KOPT-K1 (cell line): ENCODE measurements at regions not wholly inside any gene's neighbourhood (a gene's known extent, or its start where the extent isn't known, plus 50 kb on each side); places are given as distances from the start of the nearest gene placed in this dataset.

Experiments
- H3K27ac ChIP-seq: fragments of 200-600 bp; sonication (generic); 2 replicates; pipeline ENCODE4 v1.5.1; 2016; ENCODE audit warnings: antibody characterized with exemption, mild to moderate bottlenecking, low read depth, low read length; ENCODE audit not compliant: poor library complexity, severe bottlenecking
- H3K36me3 ChIP-seq: fragments of 200-600 bp; sonication (generic); 2 replicates; pipeline ENCODE4 v1.5.1; 2017; ENCODE audit warnings: antibody characterized with exemption, mild to moderate bottlenecking, low read length, moderate library complexity; ENCODE audit not compliant: insufficient read depth
- H3K9me3 ChIP-seq: fragments of 200-600 bp; sonication (generic); 2 replicates; pipeline ENCODE4 v1.5.1; 2017; ENCODE audit warnings: antibody characterized with exemption, low read length, mild to moderate bottlenecking; ENCODE audit not compliant: insufficient read depth, poor library complexity, severe bottlenecking

DNA sequence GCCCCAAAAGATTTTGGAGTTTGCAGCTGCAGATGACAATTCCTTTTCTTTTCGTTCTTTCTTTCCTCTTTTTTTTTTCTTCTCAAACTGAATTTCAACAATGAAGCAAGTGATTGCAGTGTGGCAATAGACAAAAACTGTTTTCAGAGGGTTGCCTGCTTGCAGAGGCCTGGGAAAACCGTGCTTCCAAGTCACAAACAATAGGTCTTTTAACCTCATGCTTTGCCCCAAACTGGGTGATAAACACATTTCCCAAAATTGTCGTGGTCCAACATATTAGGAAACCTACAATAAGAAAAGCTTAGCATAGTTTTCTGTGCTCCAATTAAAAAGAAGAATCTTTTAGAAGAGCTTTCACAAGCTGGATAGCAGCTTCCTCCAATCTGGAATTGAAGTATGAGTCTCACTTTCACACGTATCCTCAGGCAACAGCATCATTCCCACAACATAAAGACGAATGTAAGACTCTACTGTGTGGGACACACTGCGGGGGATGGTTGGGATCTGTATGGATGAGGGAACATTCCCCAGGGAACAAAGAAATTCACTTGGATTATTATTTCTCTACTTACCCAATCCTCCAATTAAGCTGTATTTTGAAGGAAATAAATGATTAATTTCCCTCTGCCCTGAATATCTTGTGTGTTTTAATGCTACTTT is 656.1 kb downstream of the RNF144A start:
- Histone ChIP-seq H3K36me3 (no peaks in the 10 kb centered on the region), H3K27ac (no peak overlapping the region), H3K9me3 (no peaks in the 10 kb centered on the region)

DNA sequence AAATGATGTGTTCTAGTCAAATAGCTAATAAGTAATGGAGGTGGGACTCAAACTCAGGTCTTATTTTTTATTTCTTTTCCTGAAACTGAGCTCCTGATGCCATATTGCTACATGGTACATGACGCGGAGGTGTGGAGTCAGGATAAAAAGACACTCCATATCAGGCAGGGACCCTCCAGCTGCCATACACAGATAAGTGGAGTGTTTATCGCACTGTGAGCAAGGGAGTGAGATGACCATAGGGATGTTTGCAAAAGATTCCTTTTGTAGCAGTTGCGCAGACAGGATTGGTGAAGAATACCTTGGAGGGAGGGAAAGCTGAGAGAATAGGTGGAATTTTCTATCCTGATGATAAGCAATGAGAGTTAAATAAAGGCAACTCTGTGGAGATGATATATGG is 657.2 kb downstream of the RNF144A start:
- no peak overlapping the region for H3K27ac ChIP-seq
- no peaks in the 10 kb centered on the region for H3K9me3 ChIP-seq
- H3K36me3 ChIP-seq, result no peaks in the 10 kb centered on the region

DNA sequence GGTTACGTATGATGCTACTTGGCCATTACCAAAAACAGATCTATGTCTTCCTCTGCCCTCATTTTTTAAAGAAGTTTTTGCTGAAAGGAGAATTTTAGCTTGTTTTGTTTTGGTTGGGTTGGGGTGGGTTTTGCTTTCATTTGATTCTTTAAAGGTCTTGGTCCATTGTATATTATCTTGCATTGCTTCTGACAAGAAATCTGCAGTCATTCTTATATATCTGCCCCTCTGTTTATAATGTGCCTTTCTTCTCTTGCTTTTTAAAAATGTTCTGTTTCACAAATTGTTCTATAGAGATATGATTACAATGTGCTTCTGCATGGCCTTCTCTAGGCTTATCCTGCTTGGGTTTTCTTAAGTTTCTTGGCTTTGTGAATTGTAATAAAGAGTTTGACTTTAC is 660.6 kb downstream of the RNF144A start:
- H3K9me3 ChIP-seq, result no peaks in the 10 kb centered on the region
- no peak overlapping the region for H3K27ac ChIP-seq
- H3K36me3 ChIP-seq, result no peaks in the 10 kb centered on the region

DNA sequence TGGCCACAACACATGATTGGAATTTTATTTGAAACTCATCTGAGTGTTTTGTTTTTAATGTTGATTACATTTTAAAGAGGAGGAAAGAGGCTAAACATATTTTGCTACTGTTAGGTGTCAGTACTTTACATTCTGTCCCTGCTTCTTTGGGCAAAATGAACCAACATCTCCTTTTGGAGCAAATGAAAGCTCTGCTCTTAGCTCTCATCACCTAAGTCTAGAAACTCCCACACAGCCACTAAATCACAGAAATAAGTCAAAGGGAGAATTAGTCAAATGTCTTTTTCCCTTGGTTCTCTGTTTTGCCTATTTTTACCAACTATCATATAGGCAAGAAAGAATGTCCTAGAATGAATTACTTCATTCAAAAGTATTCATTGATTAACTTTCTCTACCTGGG is 666.8 kb downstream of the RNF144A start:
- H3K27ac ChIP-seq, result no peak overlapping the region
- no peaks in the 10 kb centered on the region for H3K9me3 ChIP-seq
- no peaks in the 10 kb centered on the region for H3K36me3 ChIP-seq

DNA sequence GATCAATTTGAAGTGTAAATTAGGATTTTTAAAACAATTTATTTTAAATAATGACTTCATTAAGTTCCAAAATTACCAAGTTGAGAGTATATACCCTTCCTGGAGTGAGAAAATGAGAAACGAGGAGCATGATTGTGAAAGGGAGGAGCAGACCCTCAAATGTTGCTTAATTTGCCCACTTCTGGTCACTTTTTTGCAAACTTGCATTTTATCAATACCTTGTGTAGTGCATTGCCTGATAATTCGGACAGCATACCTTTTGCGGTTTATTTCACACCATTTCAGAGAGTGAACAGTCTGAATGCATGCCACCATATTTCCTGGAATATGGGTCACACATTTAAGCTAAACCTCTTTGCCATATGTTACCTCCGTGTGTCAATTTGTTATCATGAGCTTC is 669.7 kb downstream of the RNF144A start:
- H3K27ac ChIP-seq, result no peak overlapping the region
- H3K9me3 ChIP-seq, result no peaks in the 10 kb centered on the region
- H3K36me3 ChIP-seq, result no peaks in the 10 kb centered on the region

DNA sequence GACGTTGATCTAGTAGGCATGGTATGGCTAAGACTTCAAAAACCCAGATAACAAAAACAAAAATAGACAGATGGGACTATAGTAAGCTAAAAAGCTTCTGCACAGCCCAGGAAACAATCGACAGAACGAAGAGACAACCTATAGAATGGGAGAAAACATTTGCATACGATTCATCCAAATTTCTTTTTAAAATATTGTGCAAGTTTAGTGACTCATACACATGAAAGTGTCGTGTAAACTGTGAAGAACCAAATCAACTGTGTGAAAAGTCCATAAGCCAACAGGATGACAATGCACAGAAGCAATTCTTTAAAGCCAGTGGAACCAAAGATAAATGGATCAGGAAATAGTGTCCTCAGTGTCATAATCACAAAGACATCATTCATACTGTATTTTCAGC is 671.1 kb downstream of the RNF144A start:
- Histone ChIP-seq H3K9me3 (no peaks in the 10 kb centered on the region), H3K27ac (no peak overlapping the region), H3K36me3 (no peaks in the 10 kb centered on the region)

DNA sequence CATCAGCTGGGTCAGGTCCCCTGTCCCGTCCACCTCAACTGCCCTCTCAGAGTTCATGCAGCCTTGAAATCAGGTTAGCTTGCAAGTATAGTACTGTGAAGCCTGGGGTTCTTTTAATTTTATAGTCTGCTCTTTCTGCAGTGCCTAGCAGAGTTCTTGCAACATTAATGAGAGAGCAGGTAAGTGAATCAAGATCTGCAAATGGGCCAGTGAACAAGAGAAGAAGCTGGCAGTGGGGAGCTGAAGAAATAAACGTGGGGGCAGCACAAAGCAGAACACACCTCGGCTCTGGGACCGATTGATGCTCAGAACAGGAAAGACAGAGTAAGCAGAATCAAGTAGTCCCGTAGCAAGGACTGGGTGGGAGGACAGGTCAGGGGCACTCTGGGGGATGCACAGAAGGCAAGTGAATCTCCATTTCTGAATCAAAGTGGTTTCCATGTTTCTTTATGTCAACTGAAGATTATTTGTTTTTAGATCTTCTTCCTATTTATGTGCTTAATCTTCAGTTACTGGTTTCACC is 675.5 kb downstream of the RNF144A start:
- Histone ChIP-seq H3K9me3 (no peaks in the 10 kb centered on the region), H3K27ac (no peak overlapping the region), H3K36me3 (no peaks in the 10 kb centered on the region)

DNA sequence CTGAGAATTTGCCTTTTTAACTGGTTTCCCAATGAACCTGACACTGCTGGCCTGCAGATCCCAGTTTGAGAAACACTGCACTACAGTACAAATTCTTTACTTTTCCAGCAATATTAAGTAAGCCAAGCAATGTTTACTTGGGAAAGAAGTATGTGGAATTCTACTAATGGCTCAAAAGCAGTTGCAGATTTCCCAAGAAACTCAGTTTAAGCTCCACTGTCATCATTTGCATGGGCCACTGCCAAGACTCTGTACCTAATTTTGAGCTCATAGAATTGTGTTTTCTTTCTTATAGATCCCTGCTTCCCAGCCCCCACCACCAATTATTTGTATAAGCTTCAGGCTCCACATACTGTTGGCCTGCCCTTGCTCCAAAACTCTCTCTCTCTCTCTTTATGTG is 676.1 kb downstream of the RNF144A start:
- H3K9me3 ChIP-seq, result no peaks in the 10 kb centered on the region
- no peak overlapping the region for H3K27ac ChIP-seq
- no peaks in the 10 kb centered on the region for H3K36me3 ChIP-seq

DNA sequence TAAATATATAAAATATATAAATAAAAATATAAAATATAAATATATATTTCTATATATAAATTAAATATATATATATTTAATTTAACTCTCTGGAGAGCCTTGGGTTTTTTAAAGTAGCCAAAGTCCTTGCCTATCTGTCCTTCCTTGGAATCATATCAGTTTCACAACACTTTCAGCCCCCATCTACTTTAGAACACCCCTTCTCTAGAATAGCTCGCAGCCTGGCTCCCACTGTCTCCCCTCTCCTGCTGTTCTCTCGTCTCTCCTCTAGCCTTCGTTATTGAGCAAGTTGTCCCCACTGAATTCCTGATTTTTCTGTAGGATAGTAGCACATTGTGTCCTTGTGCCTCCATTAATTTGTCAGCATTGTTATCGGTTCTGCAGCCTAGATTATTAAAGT is 677.0 kb downstream of the RNF144A start:
- H3K36me3 ChIP-seq, result no peaks in the 10 kb centered on the region
- no peak overlapping the region for H3K27ac ChIP-seq
- H3K9me3 ChIP-seq, result no peaks in the 10 kb centered on the region

DNA sequence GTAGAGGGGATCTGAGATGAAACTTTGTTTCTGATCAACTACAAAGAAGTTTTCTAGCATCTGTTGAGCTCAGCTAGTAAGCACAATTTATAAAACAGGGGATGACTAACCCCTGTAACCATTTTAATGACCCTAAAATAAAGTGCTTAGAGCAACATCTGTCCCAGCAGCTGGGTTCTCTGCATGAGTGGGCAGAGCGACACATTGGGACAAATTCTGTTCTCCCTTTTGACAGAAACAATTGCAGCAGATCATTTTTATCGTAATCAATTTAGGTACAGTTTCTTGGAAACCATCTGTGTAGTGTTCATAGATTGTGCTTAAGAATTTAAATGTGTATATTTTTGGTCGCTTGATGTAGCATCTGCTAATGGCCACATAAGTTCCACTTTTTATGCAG is 678.0 kb downstream of the RNF144A start:
- Histone ChIP-seq H3K36me3 (no peaks in the 10 kb centered on the region), H3K27ac (no peak overlapping the region), H3K9me3 (no peaks in the 10 kb centered on the region)

DNA sequence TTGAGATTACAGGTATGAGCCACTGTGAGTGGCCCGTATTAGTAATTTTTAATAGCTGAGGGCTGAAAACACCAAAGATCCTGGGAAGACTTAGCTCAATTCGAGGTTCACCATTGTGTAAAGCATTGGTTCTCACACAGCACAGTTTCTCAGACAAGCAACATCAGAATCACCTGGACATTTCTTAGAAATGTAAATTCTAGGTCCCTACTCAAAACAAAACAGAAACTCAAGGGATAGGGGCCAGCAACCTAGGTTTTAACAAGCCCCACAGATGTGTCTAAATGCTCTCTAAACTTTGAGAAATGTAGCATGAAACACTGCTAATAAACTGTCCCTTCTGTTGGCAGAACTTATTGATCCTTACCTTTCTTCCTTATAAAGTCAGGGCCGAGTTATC is 681.2 kb downstream of the RNF144A start:
- H3K27ac ChIP-seq, result no peak overlapping the region
- no peaks in the 10 kb centered on the region for H3K36me3 ChIP-seq
- no peaks in the 10 kb centered on the region for H3K9me3 ChIP-seq

DNA sequence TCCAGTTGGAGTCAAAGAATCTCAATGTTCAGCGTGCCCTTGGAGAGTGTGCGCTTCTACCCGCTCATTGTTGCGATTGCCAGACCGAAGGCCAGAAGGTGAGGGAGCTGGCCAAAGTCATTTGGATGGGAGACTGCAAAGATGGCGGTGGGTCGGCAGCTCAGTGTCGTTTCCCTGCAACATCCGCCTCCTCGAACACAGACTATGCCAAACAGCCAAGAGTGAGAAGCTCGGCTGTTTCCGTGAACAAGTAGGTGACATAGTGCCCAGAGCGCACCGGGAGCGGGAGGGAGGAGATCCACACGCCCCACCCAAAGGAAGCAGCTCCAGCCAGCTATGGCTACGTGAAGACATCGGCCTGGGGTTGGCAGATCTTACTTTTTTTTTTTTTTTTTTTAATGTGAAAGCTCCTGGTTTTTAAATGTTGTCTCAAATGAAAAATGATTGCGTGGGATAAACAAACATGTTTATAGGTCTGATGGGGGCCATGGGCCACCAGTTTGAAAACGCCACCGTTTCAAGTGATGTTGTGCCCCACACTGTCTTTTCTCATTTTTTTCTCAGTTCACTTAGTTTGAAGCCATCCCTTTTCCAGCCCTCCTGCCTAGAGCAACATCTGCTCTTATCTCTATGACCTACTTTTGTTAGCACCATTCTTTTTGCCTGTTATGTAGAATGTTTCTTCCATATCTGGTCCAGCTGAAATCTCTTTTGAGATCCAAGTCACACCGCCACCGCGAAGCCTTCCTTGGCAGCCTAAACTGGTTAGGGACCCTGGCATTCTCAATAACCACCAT is 682.4 kb downstream of the RNF144A start:
- H3K9me3 ChIP-seq, result no peaks in the 10 kb centered on the region
- H3K27ac ChIP-seq, result no peak overlapping the region
- no peaks in the 10 kb centered on the region for H3K36me3 ChIP-seq

DNA sequence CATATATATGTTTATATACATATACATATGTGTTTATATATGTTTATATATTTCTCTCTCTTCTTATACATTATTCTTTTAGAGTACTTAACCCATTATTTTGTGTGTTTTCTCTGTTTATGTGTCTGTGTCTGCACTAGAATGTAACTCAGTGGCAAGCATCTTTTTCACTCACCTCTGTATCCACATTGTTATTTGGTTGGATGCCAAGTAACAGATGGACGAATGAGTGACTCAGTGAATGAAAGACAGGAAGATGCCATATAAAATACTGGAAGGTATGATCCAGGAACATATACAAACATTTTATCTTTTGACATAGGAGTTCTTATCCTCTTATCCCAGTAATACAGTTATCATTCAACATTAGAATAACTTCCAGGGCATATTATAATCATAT is 684.8 kb downstream of the RNF144A start:
- no peak overlapping the region for H3K27ac ChIP-seq
- no peaks in the 10 kb centered on the region for H3K36me3 ChIP-seq
- no peaks in the 10 kb centered on the region for H3K9me3 ChIP-seq

DNA sequence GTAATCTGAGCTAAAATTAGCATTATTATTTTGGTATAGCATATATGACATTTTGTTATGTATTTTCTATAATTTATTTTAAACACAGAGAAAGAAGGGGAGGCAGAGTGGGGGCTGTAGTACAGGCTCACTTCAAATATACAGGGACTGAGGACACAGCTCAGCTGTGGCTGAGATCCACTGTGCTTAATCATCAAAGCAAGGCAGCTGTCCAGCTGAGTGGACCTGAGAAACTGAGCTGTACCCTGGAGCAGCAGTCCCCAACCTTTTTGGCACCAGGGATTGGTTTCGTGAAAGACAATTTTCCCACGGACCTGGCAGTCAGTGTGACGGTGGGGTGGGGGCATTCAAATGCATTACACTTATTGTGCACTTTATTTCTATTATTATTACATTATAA is 687.2 kb downstream of the RNF144A start:
- H3K27ac ChIP-seq, result no peak overlapping the region
- H3K36me3 ChIP-seq, result no peaks in the 10 kb centered on the region
- no peaks in the 10 kb centered on the region for H3K9me3 ChIP-seq

DNA sequence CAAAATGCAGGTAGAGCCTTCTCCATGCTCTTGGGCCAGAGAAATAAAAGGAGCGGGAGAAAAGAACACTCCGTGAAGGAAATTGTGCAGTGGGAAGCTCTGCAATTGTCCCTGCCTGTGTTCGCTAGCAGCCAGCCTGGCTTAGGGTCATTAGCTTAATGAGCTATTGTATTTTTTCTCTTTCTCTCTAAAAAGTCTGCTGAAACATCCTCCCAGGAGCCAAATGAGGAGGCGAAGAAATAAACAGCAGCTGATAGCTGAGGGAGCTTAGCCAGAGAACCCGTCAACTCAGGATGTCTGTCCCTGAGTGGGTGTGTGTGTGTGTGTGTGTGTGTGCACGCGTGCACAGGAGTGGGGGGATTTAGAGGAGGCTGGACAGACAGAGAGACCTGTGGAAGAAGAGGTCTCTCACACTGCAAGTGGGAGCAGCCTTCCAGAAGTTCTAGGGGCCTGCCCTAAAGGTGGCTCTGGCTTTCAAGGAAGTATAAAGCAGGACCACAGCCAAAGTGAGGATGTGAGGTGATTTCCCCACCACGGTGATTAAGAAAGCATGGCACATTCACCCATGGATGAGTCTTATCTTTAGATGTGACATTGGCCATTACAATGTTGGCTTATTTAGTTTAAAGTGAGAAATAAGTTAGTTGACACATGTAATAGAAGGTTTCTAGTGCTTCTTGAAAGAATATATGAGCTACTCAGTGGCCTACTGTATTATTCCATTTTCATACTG is 690.4 kb downstream of the RNF144A start:
- no peaks in the 10 kb centered on the region for H3K9me3 ChIP-seq
- no peak overlapping the region for H3K27ac ChIP-seq
- no peaks in the 10 kb centered on the region for H3K36me3 ChIP-seq
